ENCODE measurements at regions not wholly inside any gene's neighbourhood (a gene's known extent, or its start where the extent isn't known, plus 50 kb on each side); places are given as distances from the start of the nearest gene placed in this dataset.
A peak's percentile ranks its signal among the peaks of the same experiment; 100 is the strongest.

DNA sequence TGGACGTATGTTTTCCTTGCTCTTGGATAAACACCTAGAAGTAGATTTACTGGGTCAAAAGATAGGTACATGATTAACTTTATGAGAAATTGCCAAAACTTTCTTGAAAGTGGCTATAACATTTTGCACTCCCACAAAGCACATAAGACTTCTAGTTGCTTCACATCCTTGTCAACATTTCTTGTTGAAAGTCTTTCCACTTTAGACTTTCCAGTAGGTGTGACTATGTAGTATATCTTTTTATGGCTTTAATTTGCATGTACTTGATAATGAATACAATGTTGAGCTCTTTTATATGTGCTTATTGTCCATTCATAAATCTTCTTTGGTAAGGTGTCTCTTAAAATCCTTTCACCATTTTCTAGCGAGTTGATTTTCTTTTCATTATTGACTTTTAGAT lies 241.2 kb upstream of the RPL38 start:
- H3K9me3 ChIP-seq, result peaks cover 4 to 9% of the 10 kb centered on the region in 2 donors
- H3K36me3 ChIP-seq, result no peaks in the 10 kb centered on the region
- no peak overlapping the region for H3K4me3 ChIP-seq
- H3K27ac ChIP-seq, result no peak overlapping the region
- H3K27me3 ChIP-seq, result no peaks in the 10 kb centered on the region
- no peak for DNase-seq (ENCODE audit: low spot score in 2 of 2)
- TF ChIP-seq POLR2AphosphoS5 (IDR thresholded peaks at IDR 0.05) (no peak), POLR2A (IDR thresholded peaks at IDR 0.05) (no peak)
- TF ChIP-seq, protein P1, sequence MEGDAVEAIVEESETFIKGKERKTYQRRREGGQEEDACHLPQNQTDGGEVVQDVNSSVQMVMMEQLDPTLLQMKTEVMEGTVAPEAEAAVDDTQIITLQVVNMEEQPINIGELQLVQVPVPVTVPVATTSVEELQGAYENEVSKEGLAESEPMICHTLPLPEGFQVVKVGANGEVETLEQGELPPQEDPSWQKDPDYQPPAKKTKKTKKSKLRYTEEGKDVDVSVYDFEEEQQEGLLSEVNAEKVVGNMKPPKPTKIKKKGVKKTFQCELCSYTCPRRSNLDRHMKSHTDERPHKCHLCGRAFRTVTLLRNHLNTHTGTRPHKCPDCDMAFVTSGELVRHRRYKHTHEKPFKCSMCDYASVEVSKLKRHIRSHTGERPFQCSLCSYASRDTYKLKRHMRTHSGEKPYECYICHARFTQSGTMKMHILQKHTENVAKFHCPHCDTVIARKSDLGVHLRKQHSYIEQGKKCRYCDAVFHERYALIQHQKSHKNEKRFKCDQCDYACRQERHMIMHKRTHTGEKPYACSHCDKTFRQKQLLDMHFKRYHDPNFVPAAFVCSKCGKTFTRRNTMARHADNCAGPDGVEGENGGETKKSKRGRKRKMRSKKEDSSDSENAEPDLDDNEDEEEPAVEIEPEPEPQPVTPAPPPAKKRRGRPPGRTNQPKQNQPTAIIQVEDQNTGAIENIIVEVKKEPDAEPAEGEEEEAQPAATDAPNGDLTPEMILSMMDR (IDR thresholded peaks at IDR 0.05), result no peak
- intact Hi-C loops (cut with DNase I; ENCODE audit: low total_unique reads), result no loop called here
- no peaks in the 10 kb centered on the region for H3K4me1 ChIP-seq

DNA sequence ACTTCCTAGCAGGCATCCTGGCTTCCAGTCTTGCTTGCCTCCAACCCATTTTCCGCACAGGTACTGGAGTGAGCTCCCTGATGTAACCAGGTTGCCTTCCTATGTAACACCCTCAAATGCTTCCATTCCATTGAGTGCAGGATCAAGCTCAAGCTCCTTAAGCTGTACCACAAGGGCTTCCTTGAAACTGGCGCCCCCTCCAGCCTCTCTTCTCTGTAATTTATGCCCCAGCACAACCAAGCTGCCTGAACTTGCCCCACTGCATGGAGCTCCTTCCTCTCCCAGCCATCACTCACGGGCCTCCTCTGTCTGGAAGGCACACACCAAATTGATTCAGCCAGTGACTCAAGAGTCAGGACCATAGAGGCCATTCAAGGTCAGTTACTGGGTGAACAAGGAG lies 234.8 kb upstream of the RPL38 start:
- Histone ChIP-seq H3K9me3 (no peaks in the 10 kb centered on the region), H3K4me3 (no peak overlapping the region), H3K27me3 (peaks cover 0 to 35% of the 10 kb centered on the region in 2 donors), H3K27ac (no peak overlapping the region), H3K4me1 (no peaks in the 10 kb centered on the region), H3K36me3 (no peaks in the 10 kb centered on the region)
- intact Hi-C loops (cut with DNase I; ENCODE audit: low total_unique reads), result no loop called here
- DNase-seq (ENCODE audit: low spot score in 2 of 2), result peak in 1 of 2 donors; percentile 24
- no peak for TF ChIP-seq POLR2AphosphoS5 (IDR thresholded peaks at IDR 0.05)
- TF ChIP-seq, protein P1 (IDR thresholded peaks at IDR 0.05), result no peak
- TF ChIP-seq POLR2A (IDR thresholded peaks at IDR 0.05), result no peak

DNA sequence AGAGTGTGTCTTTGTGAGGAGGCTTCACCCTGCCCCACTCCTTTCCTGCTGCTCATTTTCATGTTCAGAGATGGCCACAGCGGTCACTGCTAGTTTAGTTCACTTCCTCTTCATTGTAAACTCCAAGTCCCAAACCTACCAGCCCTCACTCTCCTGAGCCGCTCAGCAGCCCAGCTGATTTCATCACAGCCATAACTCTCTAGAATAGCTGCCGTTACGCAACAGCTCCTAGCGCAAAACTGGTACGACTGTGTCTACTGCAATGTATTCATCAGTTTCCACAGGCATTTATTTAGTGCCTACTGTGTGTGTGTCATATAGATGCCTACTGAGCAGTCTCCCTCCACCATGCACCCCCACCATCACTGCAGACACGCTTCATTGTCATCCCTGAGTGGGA lies 233.5 kb upstream of the RPL38 start:
- intact Hi-C loops (cut with DNase I; ENCODE audit: low total_unique reads), result no loop called here
- no peaks in the 10 kb centered on the region for H3K4me1 ChIP-seq
- DNase-seq (ENCODE audit: low spot score in 2 of 2), result peak in 1 of 2 donors; percentile 43

DNA sequence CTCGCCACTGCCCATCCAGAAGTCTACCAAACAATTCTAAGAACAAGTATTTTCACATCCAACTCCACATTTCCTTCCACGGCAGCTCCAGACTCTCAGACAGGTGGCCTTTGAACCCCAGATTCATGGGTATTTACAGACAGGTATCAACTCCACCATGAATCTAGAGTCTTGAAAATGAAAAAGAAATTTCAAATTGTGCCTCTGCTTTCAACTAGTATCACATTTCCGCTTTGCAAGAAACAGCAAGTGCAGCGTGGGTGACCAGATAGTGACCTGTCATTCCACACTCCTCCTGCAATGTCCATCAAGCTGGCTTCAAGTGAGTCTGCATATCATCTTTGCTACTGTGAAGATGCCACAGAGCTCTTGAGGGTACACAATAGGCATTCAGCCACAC lies 232.4 kb upstream of the RPL38 start:
- no peaks in the 10 kb centered on the region for H3K9me3 ChIP-seq
- no peaks in the 10 kb centered on the region for H3K4me1 ChIP-seq
- no peaks in the 10 kb centered on the region for H3K36me3 ChIP-seq
- H3K27ac ChIP-seq, result no peak overlapping the region
- no peak for DNase-seq (ENCODE audit: low spot score in 2 of 2)
- no peak for TF ChIP-seq POLR2AphosphoS5 (IDR thresholded peaks at IDR 0.05)
- TF ChIP-seq, protein P1 (IDR thresholded peaks at IDR 0.05), result no peak
- no peak for TF ChIP-seq POLR2A (IDR thresholded peaks at IDR 0.05)
- H3K27me3 ChIP-seq, result peaks cover 0 to 35% of the 10 kb centered on the region in 2 donors
- intact Hi-C loops (cut with DNase I; ENCODE audit: low total_unique reads), result no loop called here
- no peak overlapping the region for H3K4me3 ChIP-seq

More for the DNA sequence above, 233.5 kb upstream of the RPL38 start:
- no peaks in the 10 kb centered on the region for H3K36me3 ChIP-seq
- H3K27ac ChIP-seq, result no peak overlapping the region
- TF ChIP-seq POLR2AphosphoS5 (IDR thresholded peaks at IDR 0.05) (no peak), POLR2A (IDR thresholded peaks at IDR 0.05) (no peak)
- TF ChIP-seq, protein P1 (IDR thresholded peaks at IDR 0.05), result no peak
- no peak overlapping the region for H3K4me3 ChIP-seq
- no peaks in the 10 kb centered on the region for H3K9me3 ChIP-seq
- peaks cover 0 to 35% of the 10 kb centered on the region in 2 donors for H3K27me3 ChIP-seq

DNA sequence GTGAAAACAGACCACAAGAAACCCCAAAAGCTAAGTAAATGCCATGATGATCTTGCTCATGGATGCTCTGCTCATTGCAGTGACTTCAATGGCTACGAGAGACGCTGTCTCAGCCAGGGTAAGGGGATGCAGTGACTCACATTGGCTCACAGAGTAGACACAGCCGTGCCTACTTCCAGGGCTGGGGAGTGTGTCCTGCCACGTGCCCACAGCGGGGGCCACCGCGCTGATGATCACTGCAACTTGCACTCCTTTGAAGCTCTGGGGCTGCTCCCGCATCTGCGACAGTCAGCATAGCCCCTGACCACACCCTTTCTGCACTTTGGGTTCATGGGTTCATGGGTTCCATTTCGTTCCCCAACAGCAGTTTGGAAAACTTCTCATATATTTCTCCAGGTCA lies 231.4 kb upstream of the RPL38 start:
- Histone ChIP-seq H3K4me1 (no peaks in the 10 kb centered on the region), H3K27me3 (peaks cover 0 to 35% of the 10 kb centered on the region in 2 donors), H3K36me3 (no peaks in the 10 kb centered on the region), H3K27ac (no peak overlapping the region), H3K9me3 (no peaks in the 10 kb centered on the region), H3K4me3 (no peak overlapping the region)
- DNase-seq (ENCODE audit: low spot score in 2 of 2), result peak in 1 of 2 donors; percentile 24
- intact Hi-C loops (cut with DNase I; ENCODE audit: low total_unique reads), result no loop called here
- TF ChIP-seq, protein P1 (IDR thresholded peaks at IDR 0.05), result no peak
- no peak for TF ChIP-seq POLR2A (IDR thresholded peaks at IDR 0.05)
- no peak for TF ChIP-seq POLR2AphosphoS5 (IDR thresholded peaks at IDR 0.05)

All from breast epithelium (tissue), 4 donors.